ENCODE measurements at regions not wholly inside any gene's neighbourhood (a gene's known extent, or its start where the extent isn't known, plus 50 kb on each side); places are given as distances from the start of the nearest gene placed in this dataset.
"Not testable (repeated sequence)": the region's sequence is repeated elsewhere in the genome, so short reads cannot be mapped to it uniquely, and the experiment has no call there.

- TF ChIP-seq CTCF (IDR thresholded peaks at IDR 0.05; ENCODE audit: insufficient read depth, low read depth, low read length); EZH2 (IDR thresholded peaks at IDR 0.05; ENCODE audit: insufficient read depth, low read length): not testable (repeated sequence)
Observed at GRCh38 chr2:195228547-195228946, 428.5 kb upstream of the SLC39A10 start.
